Lower leg skin (tissue), 3 donors: ENCODE measurements at regions not wholly inside any gene's neighbourhood (a gene's known extent, or its start where the extent isn't known, plus 50 kb on each side); places are given as distances from the start of the nearest gene placed in this dataset.

ENCODE experiments used
- CTCF ChIP-seq, 3 donors: fragments of 450-650 bp; IDR thresholded peaks; one replicate each; pipeline ENCODE4 v1.5.1; 2016; ENCODE audit warnings: antibody characterized with exemption in 3 of 3, mild to moderate bottlenecking in 3 of 3, moderate library complexity in 2 of 3
- POLR2A ChIP-seq, 2 donors: fragments of 450-650 bp; IDR thresholded peaks; one replicate each; pipeline ENCODE4 v1.6.1; 2016 to 2017; ENCODE audit warnings: antibody characterized with exemption in 2 of 2, mild to moderate bottlenecking in 1 of 2, moderate library complexity in 1 of 2

DNA sequence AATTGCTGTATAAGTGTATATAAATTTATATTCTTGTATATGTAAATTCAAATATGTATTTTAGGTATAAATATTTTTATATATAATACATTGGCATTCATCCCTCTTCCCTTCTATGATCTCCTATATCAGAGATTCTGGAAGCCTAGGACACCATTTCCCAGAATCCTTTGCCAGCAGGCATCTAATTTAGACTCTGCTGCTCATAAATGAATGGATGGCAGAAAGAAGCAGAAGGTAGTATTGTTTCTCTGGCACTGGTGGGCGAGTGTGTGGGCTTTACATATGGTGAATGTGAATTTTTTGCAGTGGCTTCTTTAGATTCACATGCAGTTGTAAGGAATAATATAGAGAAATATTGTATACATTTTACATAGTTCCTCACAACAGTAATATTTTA lies 215.2 kb upstream of the THSD7B start:
- TF ChIP-seq CTCF (IDR thresholded peaks at IDR 0.05) = no peak
- no peak for TF ChIP-seq POLR2A (IDR thresholded peaks at IDR 0.05)
